ENCODE measurements at regions not wholly inside any gene's neighbourhood (a gene's known extent, or its start where the extent isn't known, plus 50 kb on each side); places are given as distances from the start of the nearest gene placed in this dataset.

- TF ChIP-seq ZNF324 (tag by site-specific recombination; IDR thresholded peaks at IDR 0.05) = no peak
- TF ChIP-seq CTCF (tag by site-specific recombination; IDR thresholded peaks at IDR 0.05) = no peak
- no peak for TF ChIP-seq TRIM28 (IDR thresholded peaks at IDR 0.05; ENCODE audit: borderline replicate concordance, low read length)
- TF ChIP-seq ZNF555 (tag by site-specific recombination; conservative IDR thresholded peaks at IDR 0.05) = no peak
- TF ChIP-seq ZNF398 (tag by site-specific recombination; IDR thresholded peaks at IDR 0.05) = no peak
- TF ChIP-seq ZNF174 (tag by site-specific recombination; IDR thresholded peaks at IDR 0.05) = no peak
- no peak for TF ChIP-seq ZNF292 (tag by site-specific recombination; IDR thresholded peaks at IDR 0.05; ENCODE audit: borderline replicate concordance, low read depth)
- no peak for TF ChIP-seq ZNF549 (tag by site-specific recombination; IDR thresholded peaks at IDR 0.05)
- no peak for TF ChIP-seq ZNF777 (tag by site-specific recombination; IDR thresholded peaks at IDR 0.05; ENCODE audit: borderline replicate concordance)
- no peak for TF ChIP-seq REST (tag by site-specific recombination; IDR thresholded peaks at IDR 0.05)
- TF ChIP-seq ZNF366 (tag by site-specific recombination; conservative IDR thresholded peaks at IDR 0.05) = no peak
- TF ChIP-seq ZBTB21 (tag by site-specific recombination; IDR thresholded peaks at IDR 0.05) = no peak
- no peak for TF ChIP-seq ZNF221 (tag by site-specific recombination; IDR thresholded peaks at IDR 0.05; ENCODE audit: borderline replicate concordance)
- no peak for TF ChIP-seq ZBTB7A (tag by site-specific recombination; IDR thresholded peaks at IDR 0.05; ENCODE audit: low read depth)
Measured at GRCh38 chr2:144607099-144607498, 87.2 kb upstream of the ZEB2 start.

Data from HEK293 (cell line).